Breast epithelium (tissue), 4 donors: ENCODE measurements at regions not wholly inside any gene's neighbourhood (a gene's known extent, or its start where the extent isn't known, plus 50 kb on each side); places are given as distances from the start of the nearest gene placed in this dataset.

ENCODE experiments used
- DNase-seq, 2 donors: peaks; one replicate each; pipeline ENCODE4 v3.0.0-alpha.2; 2019; ENCODE audit warnings: low spot score in 2 of 2
- H3K27ac ChIP-seq, 2 donors: fragments of 200-600 bp; sonication (generic) in 1 of 2; one replicate each; pipeline ENCODE4 v1.5.1; 2016 to 2019; ENCODE audit warnings: mild to moderate bottlenecking in 1 of 2
- H3K27me3 ChIP-seq, 2 donors: fragments of 200-600 bp; sonication (generic) in 1 of 2; one replicate each; pipeline versions ENCODE4 v1.5.1 to v1.6.0; 2017 to 2019; ENCODE audit warnings: control low read depth in 1 of 2, mild to moderate bottlenecking in 1 of 2
- H3K36me3 ChIP-seq: fragments of 200-600 bp; one replicate; pipeline ENCODE4 v1.5.1; 2019
- H3K4me1 ChIP-seq, 2 donors: fragments of 200-600 bp; sonication (generic); one replicate each; pipeline ENCODE4 v1.5.1; 2016 to 2019; ENCODE audit warnings: control low read depth in 1 of 2
- H3K4me3 ChIP-seq, 3 donors: fragments of 200-600 bp; sonication (generic); 1 replicate in 2 of 3; 2 replicates in 1 of 3; pipeline ENCODE4 v1.5.1; 2016 to 2019; ENCODE audit warnings: mild to moderate bottlenecking in 3 of 3, moderate library complexity in 2 of 3
- H3K9me3 ChIP-seq, 2 donors: fragments of 200-600 bp; sonication (generic) in 1 of 2; one replicate each; pipeline ENCODE4 v1.5.1; 2016 to 2019; ENCODE audit warnings: control low read depth in 1 of 2
- POLR2A ChIP-seq: fragments of 450-650 bp; IDR thresholded peaks from one replicate; pipeline ENCODE4 v1.6.1; 2016; ENCODE audit warnings: antibody characterized with exemption, mild to moderate bottlenecking, moderate library complexity
- POLR2AphosphoS5 ChIP-seq, 3 donors: sonication (generic); formaldehyde crosslinking; IDR thresholded peaks; one replicate each; pipeline ENCODE4 v1.6.1; 2017; ENCODE audit warnings: antibody characterized with exemption in 3 of 3
- intact Hi-C: fragments of 100-400 bp; cut with DNase I; formaldehyde crosslinking; loops from one replicate; pipeline ENCODE4 v1.15.1; 2023; ENCODE audit warnings: low total_unique reads
- TF ChIP-seq, protein P1 (sequence below), 3 donors: fragments of 450-650 bp; IDR thresholded peaks; one replicate each; pipeline ENCODE4 v1.5.1; 2016 to 2017; ENCODE audit warnings: antibody characterized with exemption in 3 of 3, mild to moderate bottlenecking in 3 of 3, moderate library complexity in 3 of 3

DNA sequence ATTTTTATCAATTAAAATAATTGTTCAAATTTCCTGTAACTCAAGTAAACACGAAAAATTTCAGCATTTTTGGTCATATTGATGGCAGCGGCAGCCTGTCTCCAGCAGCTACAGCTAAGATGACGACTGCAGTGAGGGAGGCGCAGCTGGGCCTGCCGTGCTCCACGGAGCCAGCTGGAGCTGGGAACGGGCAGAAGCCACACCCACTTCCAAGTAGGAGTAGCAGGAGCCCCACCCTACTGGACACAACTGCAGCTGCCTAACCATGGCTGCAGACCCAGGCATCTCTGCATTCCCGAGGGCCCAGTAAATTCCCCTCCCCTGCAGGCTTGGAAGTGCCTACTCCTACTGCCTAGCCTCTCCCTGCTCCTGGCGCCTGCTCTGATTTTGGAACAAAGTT is 2031.7 kb downstream of the EFNA5 start:
- no peak overlapping the region for H3K27ac ChIP-seq
- no peaks in the 10 kb centered on the region for H3K27me3 ChIP-seq
- no peak overlapping the region for H3K4me3 ChIP-seq
- intact Hi-C loops: no loop called here
- H3K4me1 ChIP-seq: no peaks in the 10 kb centered on the region
- no peak for DNase-seq
- H3K36me3 ChIP-seq: no peaks in the 10 kb centered on the region
- no peak for TF ChIP-seq POLR2AphosphoS5 (IDR thresholded peaks at IDR 0.05)
- TF ChIP-seq, protein P1, sequence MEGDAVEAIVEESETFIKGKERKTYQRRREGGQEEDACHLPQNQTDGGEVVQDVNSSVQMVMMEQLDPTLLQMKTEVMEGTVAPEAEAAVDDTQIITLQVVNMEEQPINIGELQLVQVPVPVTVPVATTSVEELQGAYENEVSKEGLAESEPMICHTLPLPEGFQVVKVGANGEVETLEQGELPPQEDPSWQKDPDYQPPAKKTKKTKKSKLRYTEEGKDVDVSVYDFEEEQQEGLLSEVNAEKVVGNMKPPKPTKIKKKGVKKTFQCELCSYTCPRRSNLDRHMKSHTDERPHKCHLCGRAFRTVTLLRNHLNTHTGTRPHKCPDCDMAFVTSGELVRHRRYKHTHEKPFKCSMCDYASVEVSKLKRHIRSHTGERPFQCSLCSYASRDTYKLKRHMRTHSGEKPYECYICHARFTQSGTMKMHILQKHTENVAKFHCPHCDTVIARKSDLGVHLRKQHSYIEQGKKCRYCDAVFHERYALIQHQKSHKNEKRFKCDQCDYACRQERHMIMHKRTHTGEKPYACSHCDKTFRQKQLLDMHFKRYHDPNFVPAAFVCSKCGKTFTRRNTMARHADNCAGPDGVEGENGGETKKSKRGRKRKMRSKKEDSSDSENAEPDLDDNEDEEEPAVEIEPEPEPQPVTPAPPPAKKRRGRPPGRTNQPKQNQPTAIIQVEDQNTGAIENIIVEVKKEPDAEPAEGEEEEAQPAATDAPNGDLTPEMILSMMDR (IDR thresholded peaks at IDR 0.05): no peak
- H3K9me3 ChIP-seq: no peaks in the 10 kb centered on the region

DNA sequence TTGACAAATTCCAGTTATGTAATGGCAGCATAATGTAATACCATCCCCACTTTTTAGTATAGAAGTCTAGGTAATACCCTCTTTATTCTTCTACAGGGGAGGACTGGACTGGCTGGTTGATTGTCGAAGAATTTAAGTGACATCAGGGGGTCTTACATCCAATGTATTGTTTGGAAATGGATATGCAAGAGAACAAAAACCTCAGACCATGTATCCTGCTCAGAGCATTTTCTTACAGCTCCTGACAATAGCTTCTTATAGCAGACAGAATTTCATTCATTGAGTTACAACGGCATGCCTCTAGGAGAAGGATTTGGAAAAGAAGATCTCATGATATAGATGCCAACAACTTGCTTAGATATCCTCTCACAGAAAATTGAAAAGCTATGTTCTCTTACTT is 2032.3 kb downstream of the EFNA5 start:
- H3K9me3 ChIP-seq: no peaks in the 10 kb centered on the region
- TF ChIP-seq POLR2AphosphoS5 (IDR thresholded peaks at IDR 0.05): no peak
- TF ChIP-seq, protein P1 (IDR thresholded peaks at IDR 0.05): no peak
- TF ChIP-seq POLR2A: no peak
- intact Hi-C loops: no loop called here

GRCh38 chr5:105632043-105632442 is 2038.7 kb downstream of the EFNA5 start:
- H3K27me3 ChIP-seq: no peaks in the 10 kb centered on the region
- no peaks in the 10 kb centered on the region for H3K4me1 ChIP-seq
- intact Hi-C loops: no loop called here
- H3K36me3 ChIP-seq: no peaks in the 10 kb centered on the region
- DNase-seq: no peak
- TF ChIP-seq POLR2A (no peak), POLR2AphosphoS5 (IDR thresholded peaks at IDR 0.05) (no peak)
- TF ChIP-seq, protein P1 (IDR thresholded peaks at IDR 0.05): no peak
- H3K9me3 ChIP-seq: no peaks in the 10 kb centered on the region
- no peak overlapping the region for H3K27ac ChIP-seq
- no peak overlapping the region for H3K4me3 ChIP-seq

More for the DNA sequence above, 2032.3 kb downstream of the EFNA5 start:
- Histone ChIP-seq H3K4me1 (no peaks in the 10 kb centered on the region), H3K4me3 (no peak overlapping the region), H3K27me3 (no peaks in the 10 kb centered on the region), H3K27ac (no peak overlapping the region), H3K36me3 (no peaks in the 10 kb centered on the region)
- DNase-seq: no peak

DNA sequence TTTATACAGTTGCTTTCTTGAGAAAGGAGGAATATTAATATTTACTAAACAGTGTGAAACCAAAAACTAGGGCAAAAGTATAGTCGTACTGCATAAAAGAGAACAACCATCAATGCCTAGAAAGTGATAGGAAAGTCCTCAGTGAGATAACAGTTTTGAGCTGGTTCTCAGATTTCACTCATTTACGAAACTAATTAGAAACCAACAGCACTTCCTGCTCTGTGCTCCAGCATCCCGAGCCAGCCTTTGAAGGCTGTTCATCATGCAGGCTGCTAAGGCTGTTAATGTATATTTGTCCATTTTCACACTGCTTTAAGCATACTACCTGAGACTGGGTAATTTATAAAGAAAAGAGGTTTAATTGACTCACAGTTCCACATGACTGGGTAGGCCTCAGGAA is 2039.9 kb downstream of the EFNA5 start:
- DNase-seq: no peak
- Histone ChIP-seq H3K4me1 (no peaks in the 10 kb centered on the region), H3K36me3 (no peaks in the 10 kb centered on the region), H3K4me3 (no peak overlapping the region), H3K27ac (no peak overlapping the region), H3K27me3 (no peaks in the 10 kb centered on the region), H3K9me3 (no peaks in the 10 kb centered on the region)
- intact Hi-C loops: no loop called here
- no peak for TF ChIP-seq POLR2A
- TF ChIP-seq POLR2AphosphoS5 (IDR thresholded peaks at IDR 0.05): no peak

- no peaks in the 10 kb centered on the region for H3K9me3 ChIP-seq
- DNase-seq: no peak
- H3K27me3 ChIP-seq: no peaks in the 10 kb centered on the region
- no peaks in the 10 kb centered on the region for H3K4me1 ChIP-seq
- no peaks in the 10 kb centered on the region for H3K36me3 ChIP-seq
- no peak overlapping the region for H3K4me3 ChIP-seq
- no peak for TF ChIP-seq POLR2A
- TF ChIP-seq, protein P1 (IDR thresholded peaks at IDR 0.05): no peak
- TF ChIP-seq POLR2AphosphoS5 (IDR thresholded peaks at IDR 0.05): no peak
- intact Hi-C loops: no loop called here
- H3K27ac ChIP-seq: no peak overlapping the region
Observed at GRCh38 chr5:105619725-105620124, 2051.0 kb downstream of the EFNA5 start.
